ENCODE measurements at regions not wholly inside any gene's neighbourhood (a gene's known extent, or its start where the extent isn't known, plus 50 kb on each side); places are given as distances from the start of the nearest gene placed in this dataset.

- no peak overlapping the region for H3K9ac ChIP-seq
- no peak overlapping the region for H3K27ac ChIP-seq
- no peak for TF ChIP-seq CTCF (conservative IDR thresholded peaks at IDR 0.05; ENCODE audit: low read depth, low read length)
- H4K20me1 ChIP-seq (ENCODE audit: insufficient read depth), result no peaks in the 10 kb centered on the region
- no peaks in the 10 kb centered on the region for H3K36me3 ChIP-seq (ENCODE audit: insufficient read depth)
- peaks cover 16% of the 10 kb centered on the region for H3K4me1 ChIP-seq (ENCODE audit: low read depth, poor library complexity, severe bottlenecking)
- no peak overlapping the region for H2AFZ ChIP-seq (ENCODE audit: low read depth)
- H3K27me3 ChIP-seq (ENCODE audit: insufficient read depth, low read depth), result no peaks in the 10 kb centered on the region
- no peaks in the 10 kb centered on the region for H3K79me2 ChIP-seq (ENCODE audit: insufficient read depth, low read depth)
- no peak overlapping the region for H3K4me3 ChIP-seq (IDR thresholded peaks at IDR 0.05; ENCODE audit: insufficient read depth, low read depth, low read length)
- H3K4me2 ChIP-seq, result no peak overlapping the region
Measured at GRCh38 chr12:41920355-41920754, 224.3 kb downstream of the GXYLT1 start.

- TF ChIP-seq CTCF (conservative IDR thresholded peaks at IDR 0.05; ENCODE audit: low read depth, low read length), result no peak
- no peaks in the 10 kb centered on the region for H3K79me2 ChIP-seq (ENCODE audit: insufficient read depth, low read depth)
- H3K27me3 ChIP-seq (ENCODE audit: insufficient read depth, low read depth), result no peaks in the 10 kb centered on the region
- no peak overlapping the region for H3K4me3 ChIP-seq (IDR thresholded peaks at IDR 0.05; ENCODE audit: insufficient read depth, low read depth, low read length)
- H4K20me1 ChIP-seq (ENCODE audit: insufficient read depth), result no peaks in the 10 kb centered on the region
- H2AFZ ChIP-seq (ENCODE audit: low read depth), result no peak overlapping the region
- no peak overlapping the region for H3K9ac ChIP-seq
- no peaks in the 10 kb centered on the region for H3K36me3 ChIP-seq (ENCODE audit: insufficient read depth)
- no peak overlapping the region for H3K4me2 ChIP-seq
- H3K4me1 ChIP-seq (ENCODE audit: low read depth, poor library complexity, severe bottlenecking), result peaks cover 16% of the 10 kb centered on the region
- H3K27ac ChIP-seq, result no peak overlapping the region
Measured at GRCh38 chr12:41919526-41920261, 225.0 kb downstream of the GXYLT1 start.

- peaks cover 16% of the 10 kb centered on the region for H3K4me1 ChIP-seq (ENCODE audit: low read depth, poor library complexity, severe bottlenecking)
- no peak overlapping the region for H3K4me3 ChIP-seq (IDR thresholded peaks at IDR 0.05; ENCODE audit: insufficient read depth, low read depth, low read length)
- H4K20me1 ChIP-seq (ENCODE audit: insufficient read depth), result no peaks in the 10 kb centered on the region
- H3K27ac ChIP-seq, result no peak overlapping the region
- H3K4me2 ChIP-seq, result no peak overlapping the region
- H2AFZ ChIP-seq (ENCODE audit: low read depth), result no peak overlapping the region
- no peaks in the 10 kb centered on the region for H3K79me2 ChIP-seq (ENCODE audit: insufficient read depth, low read depth)
- H3K9ac ChIP-seq, result no peak overlapping the region
- no peaks in the 10 kb centered on the region for H3K27me3 ChIP-seq (ENCODE audit: insufficient read depth, low read depth)
- no peak for TF ChIP-seq CTCF (conservative IDR thresholded peaks at IDR 0.05; ENCODE audit: low read depth, low read length)
- H3K36me3 ChIP-seq (ENCODE audit: insufficient read depth), result no peaks in the 10 kb centered on the region
Measured at GRCh38 chr12:41919048-41919447, 225.6 kb downstream of the GXYLT1 start.

- H3K9ac ChIP-seq, result no peak overlapping the region
- no peak overlapping the region for H2AFZ ChIP-seq (ENCODE audit: low read depth)
- no peaks in the 10 kb centered on the region for H4K20me1 ChIP-seq (ENCODE audit: insufficient read depth)
- no peak overlapping the region for H3K27ac ChIP-seq
- H3K4me2 ChIP-seq, result peak overlapping the region; percentile 13; the same call in 1 of the 2 replicates
- H3K4me3 ChIP-seq (IDR thresholded peaks at IDR 0.05; ENCODE audit: insufficient read depth, low read depth, low read length), result no peak overlapping the region
- H3K4me1 ChIP-seq (ENCODE audit: low read depth, poor library complexity, severe bottlenecking), result peaks cover 16% of the 10 kb centered on the region
- no peak for TF ChIP-seq CTCF (conservative IDR thresholded peaks at IDR 0.05; ENCODE audit: low read depth, low read length)
- no peaks in the 10 kb centered on the region for H3K36me3 ChIP-seq (ENCODE audit: insufficient read depth)
- H3K79me2 ChIP-seq (ENCODE audit: insufficient read depth, low read depth), result no peaks in the 10 kb centered on the region
- no peaks in the 10 kb centered on the region for H3K27me3 ChIP-seq (ENCODE audit: insufficient read depth, low read depth)
Measured at GRCh38 chr12:41917938-41918341, 226.7 kb downstream of the GXYLT1 start.
